Thyroid gland (tissue), 4 donors: ENCODE measurements at regions not wholly inside any gene's neighbourhood (a gene's known extent, or its start where the extent isn't known, plus 50 kb on each side); places are given as distances from the start of the nearest gene placed in this dataset.

ENCODE experiments used
- DNase-seq, 2 donors: peaks; one replicate each; pipeline ENCODE4 v3.0.0-alpha.2; 2019
- H3K27ac ChIP-seq, 3 donors: fragments of 200-600 bp; sonication (generic); 1 replicate in 2 of 3; 2 replicates in 1 of 3; pipeline ENCODE4 v1.5.1; 2016 to 2019; ENCODE audit warnings: mild to moderate bottlenecking in 1 of 3, moderate library complexity in 1 of 3
- H3K27me3 ChIP-seq: fragments of 200-600 bp; sonication (generic); one replicate; pipeline ENCODE4 v1.5.1; 2019
- H3K36me3 ChIP-seq, 2 donors: fragments of 200-600 bp; sonication (generic); one replicate each; pipeline ENCODE4 v1.5.1; 2016 to 2019
- H3K4me1 ChIP-seq, 2 donors: fragments of 200-600 bp; sonication (generic); one replicate each; pipeline ENCODE4 v1.5.1; 2017 to 2019
- H3K4me3 ChIP-seq, 3 donors: fragments of 200-600 bp; sonication (generic); replicated peaks in 1 of 3; 1 replicate in 2 of 3; 2 replicates in 1 of 3; pipeline ENCODE4 v1.5.1; 2016; ENCODE audit warnings: mild to moderate bottlenecking in 1 of 3
- H3K9me3 ChIP-seq: fragments of 200-600 bp; sonication (generic); one replicate; pipeline ENCODE4 v1.5.1; 2017
- CTCF ChIP-seq, 6 experiments: fragments of 200-600 bp in 3 of 6; fragments of 450-650 bp in 3 of 6; sonication (generic) in 3 of 6; IDR thresholded peaks; one replicate each; pipeline ENCODE4 v1.5.1; 2016 to 2019; ENCODE audit warnings: antibody characterized with exemption in 6 of 6, mild to moderate bottlenecking in 2 of 6, inconsistent platforms in 1 of 6, moderate library complexity in 1 of 6
- POLR2A ChIP-seq, 2 donors: fragments of 450-650 bp; IDR thresholded peaks; one replicate each; pipeline ENCODE4 v1.6.1; 2017; ENCODE audit warnings: antibody characterized with exemption in 2 of 2, mild to moderate bottlenecking in 2 of 2, moderate library complexity in 1 of 2
- WGBS, 2 donors: methylation state at CpG; one replicate each; pipeline ENCODE4 v1.1.5; 2017; 5-methylcytosine and 5-hydroxymethylcytosine counted together
- intact Hi-C: fragments of 100-400 bp; cut with DNase I; formaldehyde crosslinking; loops from one replicate; pipeline ENCODE4 v1.15.1; 2023

GRCh38 chr17:65470783-65471182, 90.7 kb downstream of the AXIN2 start:
- Histone ChIP-seq H3K27ac (no peak overlapping the region), H3K9me3 (no peaks in the 10 kb centered on the region), H3K27me3 (no peaks in the 10 kb centered on the region), H3K4me1 (peaks cover 10 to 18% of the 10 kb centered on the region in 2 donors), H3K36me3 (no peaks in the 10 kb centered on the region), H3K4me3 (no peak overlapping the region)
- no peak for DNase-seq
- 62 to 73% methylated on average over 2 to 3 of the region's 4 CpGs for WGBS, 2 donors
- TF ChIP-seq CTCF (IDR thresholded peaks at IDR 0.05) (no peak), POLR2A (IDR thresholded peaks at IDR 0.05) (no peak)
- intact Hi-C loops: no loop called here

GRCh38 chr17:65468321-65468720, 93.1 kb downstream of the AXIN2 start:
- Histone ChIP-seq H3K36me3 (no peaks in the 10 kb centered on the region), H3K27ac (no peak overlapping the region), H3K4me1 (peaks cover 17 to 23% of the 10 kb centered on the region in 2 donors), H3K4me3 (no peak overlapping the region), H3K9me3 (no peaks in the 10 kb centered on the region), H3K27me3 (no peaks in the 10 kb centered on the region)
- TF ChIP-seq POLR2A (IDR thresholded peaks at IDR 0.05) (no peak), CTCF (IDR thresholded peaks at IDR 0.05) (no peak)
- intact Hi-C loops: no loop called here
- DNase-seq: no peak
- WGBS, 2 donors: 95 to 97% methylated on average over 5 of the region's 5 CpGs

GRCh38 chr17:65467156-65467555, 94.3 kb downstream of the AXIN2 start:
- H3K4me1 ChIP-seq: peaks cover 7 to 17% of the 10 kb centered on the region in 2 donors
- intact Hi-C loops: no loop called here
- WGBS, 2 donors: 92 to 93% methylated on average over 5 of the region's 5 CpGs
- no peak overlapping the region for H3K27ac ChIP-seq
- H3K4me3 ChIP-seq: no peak overlapping the region
- H3K27me3 ChIP-seq: no peaks in the 10 kb centered on the region
- no peaks in the 10 kb centered on the region for H3K36me3 ChIP-seq
- H3K9me3 ChIP-seq: no peaks in the 10 kb centered on the region
- no peak for TF ChIP-seq POLR2A (IDR thresholded peaks at IDR 0.05)
- no peak for TF ChIP-seq CTCF (IDR thresholded peaks at IDR 0.05)
- no peak for DNase-seq

GRCh38 chr17:65466547-65466946, 94.9 kb downstream of the AXIN2 start:
- TF ChIP-seq POLR2A (IDR thresholded peaks at IDR 0.05) (no peak), CTCF (IDR thresholded peaks at IDR 0.05) (no peak)
- no peak for DNase-seq
- intact Hi-C loops: no loop called here
- no peak overlapping the region for H3K27ac ChIP-seq
- H3K9me3 ChIP-seq: no peaks in the 10 kb centered on the region
- no peak overlapping the region for H3K4me3 ChIP-seq
- no peaks in the 10 kb centered on the region for H3K27me3 ChIP-seq
- WGBS, 2 donors: 90 to 94% methylated on average over 6 of the region's 6 CpGs
- peaks cover 7 to 14% of the 10 kb centered on the region in 2 donors for H3K4me1 ChIP-seq
- no peaks in the 10 kb centered on the region for H3K36me3 ChIP-seq

GRCh38 chr17:65463242-65463641, 98.2 kb downstream of the AXIN2 start:
- H3K27ac ChIP-seq: peak overlapping the region; percentile 58 to 74 (median 62)
- intact Hi-C loops: no loop called here
- WGBS, 2 donors: 27 to 28% methylated on average over 9 of the region's 9 CpGs
- peak in 1 of 2 donors; percentile 21 for TF ChIP-seq POLR2A (IDR thresholded peaks at IDR 0.05)
- TF ChIP-seq CTCF (IDR thresholded peaks at IDR 0.05): no peak
- peaks cover 14 to 30% of the 10 kb centered on the region in 2 donors for H3K4me1 ChIP-seq
- no peaks in the 10 kb centered on the region for H3K9me3 ChIP-seq
- peak; percentile 92 to 95 for DNase-seq
- no peaks in the 10 kb centered on the region for H3K27me3 ChIP-seq
- no peaks in the 10 kb centered on the region for H3K36me3 ChIP-seq
- H3K4me3 ChIP-seq: no peak overlapping the region
